ENCODE measurements at regions not wholly inside any gene's neighbourhood (a gene's known extent, or its start where the extent isn't known, plus 50 kb on each side); places are given as distances from the start of the nearest gene placed in this dataset.
A peak's percentile ranks its signal among the peaks of the same experiment; 100 is the strongest.

DNA sequence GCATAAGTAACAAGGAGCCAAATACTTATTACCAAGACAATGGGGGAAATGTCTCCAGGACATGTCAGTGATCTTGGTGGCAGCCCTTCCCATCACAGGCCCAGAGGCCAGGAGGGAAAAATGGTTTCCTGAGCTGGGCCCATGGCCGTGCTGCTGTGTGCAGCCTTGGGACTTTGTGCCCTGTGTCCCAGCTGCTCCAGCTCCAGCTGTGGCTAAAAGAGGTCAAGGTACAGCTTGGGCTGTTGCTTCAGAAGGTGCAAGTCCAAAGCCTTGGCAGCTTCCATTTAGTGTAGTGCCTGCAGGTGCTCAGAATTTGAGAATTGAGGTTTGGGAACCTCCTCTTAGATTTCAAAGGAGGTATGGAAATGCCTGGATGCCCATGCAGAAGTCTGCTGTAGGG lies 212.3 kb upstream of the DCN start:
- no peak for DNase-seq
- TF ChIP-seq, protein P1, sequence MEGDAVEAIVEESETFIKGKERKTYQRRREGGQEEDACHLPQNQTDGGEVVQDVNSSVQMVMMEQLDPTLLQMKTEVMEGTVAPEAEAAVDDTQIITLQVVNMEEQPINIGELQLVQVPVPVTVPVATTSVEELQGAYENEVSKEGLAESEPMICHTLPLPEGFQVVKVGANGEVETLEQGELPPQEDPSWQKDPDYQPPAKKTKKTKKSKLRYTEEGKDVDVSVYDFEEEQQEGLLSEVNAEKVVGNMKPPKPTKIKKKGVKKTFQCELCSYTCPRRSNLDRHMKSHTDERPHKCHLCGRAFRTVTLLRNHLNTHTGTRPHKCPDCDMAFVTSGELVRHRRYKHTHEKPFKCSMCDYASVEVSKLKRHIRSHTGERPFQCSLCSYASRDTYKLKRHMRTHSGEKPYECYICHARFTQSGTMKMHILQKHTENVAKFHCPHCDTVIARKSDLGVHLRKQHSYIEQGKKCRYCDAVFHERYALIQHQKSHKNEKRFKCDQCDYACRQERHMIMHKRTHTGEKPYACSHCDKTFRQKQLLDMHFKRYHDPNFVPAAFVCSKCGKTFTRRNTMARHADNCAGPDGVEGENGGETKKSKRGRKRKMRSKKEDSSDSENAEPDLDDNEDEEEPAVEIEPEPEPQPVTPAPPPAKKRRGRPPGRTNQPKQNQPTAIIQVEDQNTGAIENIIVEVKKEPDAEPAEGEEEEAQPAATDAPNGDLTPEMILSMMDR (IDR thresholded peaks at IDR 0.05): no peak
- no peak for TF ChIP-seq POLR2A (IDR thresholded peaks at IDR 0.05)
- no peak for TF ChIP-seq EP300 (IDR thresholded peaks at IDR 0.05)
- no peak for TF ChIP-seq POLR2AphosphoS5 (IDR thresholded peaks at IDR 0.05)
- intact Hi-C loops (cut with DNase I): no loop called here
- no peaks in the 10 kb centered on the region for H3K36me3 ChIP-seq
- H3K27ac ChIP-seq: no peak overlapping the region
- no peaks in the 10 kb centered on the region for H3K4me1 ChIP-seq
- WGBS, 2 donors: 66 to 92% methylated on average over 1 of the region's 1 CpG
- no peaks in the 10 kb centered on the region for H3K9me3 ChIP-seq
- no peak overlapping the region for H3K4me3 ChIP-seq
- no peaks in the 10 kb centered on the region for H3K27me3 ChIP-seq

DNA sequence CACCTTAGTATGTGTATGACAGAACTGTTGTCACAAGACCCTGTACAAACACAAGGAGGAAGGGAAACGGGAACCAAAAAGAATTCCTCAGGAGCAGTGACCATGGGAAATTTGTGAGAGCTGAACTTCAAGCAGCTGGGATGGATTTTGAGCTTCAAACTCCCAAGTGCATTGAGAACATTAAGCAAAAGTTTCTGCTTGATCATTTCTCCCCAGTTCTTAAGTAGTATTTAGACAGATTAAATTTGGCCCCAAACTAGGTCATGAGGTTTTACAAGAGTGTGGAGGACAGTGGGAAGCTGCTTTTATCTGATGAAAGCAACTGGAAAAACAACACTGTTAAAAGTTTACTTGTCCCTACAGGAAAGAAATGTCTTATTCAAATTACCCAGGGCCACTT lies 206.0 kb upstream of the DCN start:
- WGBS, 2 donors: 31 to 55% methylated on average over 1 of the region's 1 CpG
- intact Hi-C loops (cut with DNase I): no loop called here

DNA sequence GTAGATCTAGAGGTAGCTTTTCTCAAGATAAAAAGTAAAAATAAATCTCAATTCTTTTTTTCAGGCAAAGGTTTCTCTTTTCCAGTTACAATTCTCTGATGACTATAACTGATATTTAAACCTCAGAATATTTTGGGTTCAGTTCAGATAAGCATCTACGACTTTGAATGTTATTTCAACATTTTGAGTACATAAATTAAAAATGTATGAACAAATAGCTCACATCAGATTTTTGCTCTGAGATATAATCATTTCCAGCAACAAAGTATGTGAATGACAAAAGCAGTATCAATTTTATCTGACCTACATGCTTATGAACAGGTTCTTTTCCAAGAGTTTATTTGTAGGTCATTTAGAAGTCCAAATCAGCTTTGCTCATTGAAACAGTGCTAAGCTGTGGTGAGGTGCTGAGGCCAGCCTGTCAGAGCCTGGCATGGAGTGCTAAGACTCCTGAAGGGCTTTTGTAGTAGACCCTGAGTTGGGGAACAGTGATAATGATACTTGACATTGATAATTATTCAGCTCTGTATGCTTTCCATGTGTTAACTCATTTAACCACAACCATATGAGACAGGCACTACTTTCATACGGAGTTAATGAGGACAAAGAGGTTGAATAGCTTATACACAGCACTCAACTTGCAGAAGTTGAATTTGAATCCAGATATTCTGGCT lies 205.0 kb upstream of the DCN start:
- Histone ChIP-seq H3K9me3 (no peaks in the 10 kb centered on the region), H3K4me3 (no peak overlapping the region), H3K36me3 (no peaks in the 10 kb centered on the region), H3K4me1 (no peaks in the 10 kb centered on the region), H3K27me3 (no peaks in the 10 kb centered on the region), H3K27ac (peak overlapping the region in 1 of 4 donors; percentile 18)
- intact Hi-C loops (cut with DNase I): no loop called here
- no peak for DNase-seq
- 81 to 87% methylated on average over 2 of the region's 2 CpGs for WGBS, 2 donors
- TF ChIP-seq EP300 (IDR thresholded peaks at IDR 0.05) (no peak), POLR2A (IDR thresholded peaks at IDR 0.05) (no peak), POLR2AphosphoS5 (IDR thresholded peaks at IDR 0.05) (no peak)
- TF ChIP-seq, protein P1 (IDR thresholded peaks at IDR 0.05): no peak

More for the DNA sequence above, 206.0 kb upstream of the DCN start:
- TF ChIP-seq EP300 (IDR thresholded peaks at IDR 0.05): no peak
- TF ChIP-seq POLR2AphosphoS5 (IDR thresholded peaks at IDR 0.05): no peak
- TF ChIP-seq, protein P1 (IDR thresholded peaks at IDR 0.05): no peak
- no peak for TF ChIP-seq POLR2A (IDR thresholded peaks at IDR 0.05)
- no peak overlapping the region for H3K4me3 ChIP-seq
- no peaks in the 10 kb centered on the region for H3K27me3 ChIP-seq
- no peaks in the 10 kb centered on the region for H3K4me1 ChIP-seq
- DNase-seq: no peak
- no peaks in the 10 kb centered on the region for H3K9me3 ChIP-seq
- H3K27ac ChIP-seq: peak overlapping the region in 1 of 4 donors; percentile 18
- H3K36me3 ChIP-seq: no peaks in the 10 kb centered on the region

DNA sequence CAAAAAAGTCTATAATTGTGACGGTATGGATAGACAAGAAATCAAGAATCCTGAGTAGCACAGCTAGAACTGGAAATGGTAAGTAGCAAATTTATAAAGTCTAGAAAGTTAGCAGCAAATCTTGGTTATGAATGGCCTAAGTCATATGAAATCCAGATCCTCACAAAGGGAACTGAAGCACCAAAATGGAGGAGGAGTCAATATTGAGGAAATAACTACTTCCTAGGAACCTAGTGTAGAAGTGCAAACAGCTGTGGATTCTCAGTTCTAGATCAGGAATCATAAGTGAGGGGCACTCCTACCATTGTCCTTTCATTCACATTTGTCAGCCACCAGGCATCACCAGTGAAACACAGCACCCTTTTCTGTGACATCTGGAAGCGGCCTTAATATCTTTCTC lies 202.2 kb upstream of the DCN start:
- WGBS, 2 donors: 94 to 95% methylated on average over 2 of the region's 2 CpGs
- Histone ChIP-seq H3K36me3 (no peaks in the 10 kb centered on the region), H3K9me3 (no peaks in the 10 kb centered on the region), H3K4me3 (no peak overlapping the region), H3K27me3 (no peaks in the 10 kb centered on the region), H3K4me1 (peaks cover 0 to 12% (median 8%) of the 10 kb centered on the region in 4 donors), H3K27ac (no peak overlapping the region)
- intact Hi-C loops (cut with DNase I): loop anchor here (5.0 kb wide), 1 partner anchor 1262 kb away; no protein-coding TSS in a partner anchor
- TF ChIP-seq, protein P1 (IDR thresholded peaks at IDR 0.05): no peak
- no peak for TF ChIP-seq POLR2AphosphoS5 (IDR thresholded peaks at IDR 0.05)
- TF ChIP-seq EP300 (IDR thresholded peaks at IDR 0.05): no peak
- no peak for TF ChIP-seq POLR2A (IDR thresholded peaks at IDR 0.05)
- DNase-seq: no peak

DNA sequence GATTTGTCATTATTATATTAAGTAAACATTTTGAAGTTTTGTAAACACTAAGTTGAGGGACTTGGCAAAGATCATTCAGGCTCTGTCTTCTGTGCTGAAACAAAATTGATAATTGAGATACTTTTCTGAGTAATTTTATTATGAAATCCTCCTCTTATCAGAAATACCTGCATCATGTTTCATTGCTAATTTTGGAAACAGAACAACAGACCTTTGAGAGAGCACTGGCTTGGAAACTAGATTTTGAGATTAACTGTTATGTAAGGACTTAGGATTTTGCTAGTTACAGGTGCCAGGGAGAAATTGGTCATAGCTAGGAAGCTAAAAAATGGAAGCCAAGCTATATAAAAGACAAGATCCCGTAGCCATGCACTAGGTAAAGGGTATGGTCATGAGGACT lies 201.7 kb upstream of the DCN start:
- H3K4me3 ChIP-seq: no peak overlapping the region
- peaks cover 0 to 12% (median 8%) of the 10 kb centered on the region in 4 donors for H3K4me1 ChIP-seq
- H3K36me3 ChIP-seq: no peaks in the 10 kb centered on the region
- H3K27ac ChIP-seq: no peak overlapping the region
- TF ChIP-seq POLR2AphosphoS5 (IDR thresholded peaks at IDR 0.05): no peak
- TF ChIP-seq, protein P1 (IDR thresholded peaks at IDR 0.05): no peak
- no peak for TF ChIP-seq POLR2A (IDR thresholded peaks at IDR 0.05)
- 86 to 93% methylated on average over 1 of the region's 1 CpG for WGBS, 2 donors
- no peak for DNase-seq
- intact Hi-C loops (cut with DNase I): loop anchor here (5.0 kb wide), 1 partner anchor 1263 kb away; no protein-coding TSS in a partner anchor
- H3K9me3 ChIP-seq: no peaks in the 10 kb centered on the region
- H3K27me3 ChIP-seq: no peaks in the 10 kb centered on the region

All from sigmoid colon (tissue), 6 donors.